CD4-positive, alpha-beta T cell treated with Interleukin-10 for 1 hour (primary cell): ENCODE measurements at regions not wholly inside any gene's neighbourhood (a gene's known extent, or its start where the extent isn't known, plus 50 kb on each side); places are given as distances from the start of the nearest gene placed in this dataset.
"Not testable (repeated sequence)": the region's sequence is repeated elsewhere in the genome, so short reads cannot be mapped to it uniquely, and the experiment has no call there.

Experiments
- DNase-seq: peaks from one replicate; pipeline ENCODE4 v3.0.0-alpha.2; 2020

DNA sequence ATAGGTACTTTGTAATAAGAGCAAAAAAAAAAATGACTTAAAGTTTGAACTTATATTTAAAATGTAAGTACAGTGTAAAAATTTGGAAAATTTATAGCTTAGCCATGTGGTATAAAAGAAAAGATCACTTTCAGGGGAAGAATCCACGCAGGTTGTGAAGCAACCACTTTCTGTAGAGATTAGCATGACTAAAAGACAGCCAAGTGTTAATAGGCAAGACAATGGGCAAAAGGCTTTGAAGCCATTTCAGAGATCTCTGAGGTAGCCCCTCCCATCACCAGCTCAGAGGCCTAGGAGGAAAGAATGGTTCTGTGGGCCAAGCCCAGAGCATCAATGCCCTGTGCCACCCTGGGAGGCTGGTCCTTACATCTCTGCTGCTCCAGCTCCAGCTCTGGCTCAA is 346.3 kb upstream of the CHD1 start:
- DNase-seq: no peak

DNA sequence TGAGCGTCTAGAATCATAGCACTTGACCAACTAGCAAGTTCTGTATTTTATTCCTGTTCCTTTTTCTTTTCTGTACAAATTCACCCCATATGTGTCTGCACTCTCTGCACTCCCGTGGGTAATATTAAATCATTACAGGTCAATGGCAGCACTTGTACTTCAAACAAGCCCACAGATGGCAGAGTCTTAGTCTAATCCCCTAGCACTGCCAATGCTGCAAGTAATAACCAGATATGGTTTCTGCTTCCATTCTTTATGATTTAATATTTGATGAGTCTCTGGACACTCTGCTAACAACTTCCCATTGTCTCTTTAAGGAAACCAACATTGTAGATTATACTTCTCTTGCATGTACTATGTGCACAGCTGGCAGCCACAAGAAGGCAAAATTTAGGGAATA is 343.8 kb upstream of the CHD1 start:
- no peak for DNase-seq

DNA sequence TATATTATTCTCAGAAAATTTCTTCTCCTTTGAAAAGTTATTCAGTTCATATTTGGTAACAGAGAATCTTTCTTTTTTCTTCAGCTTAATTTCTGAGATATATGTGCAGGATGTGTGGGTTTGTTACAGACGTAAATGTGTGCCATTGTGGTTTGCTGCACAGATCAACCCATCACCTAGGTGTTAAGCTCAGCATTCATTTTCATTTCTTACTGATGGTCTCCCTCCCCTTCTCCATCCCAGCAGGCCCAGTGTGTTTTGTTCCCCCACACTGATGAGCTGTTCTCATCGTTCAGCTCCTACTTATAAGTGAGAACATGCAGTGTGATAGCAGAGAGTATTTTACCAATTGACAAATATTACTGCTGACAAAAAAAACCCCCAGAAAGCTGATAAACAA is 330.0 kb upstream of the CHD1 start:
- no peak for DNase-seq

DNA sequence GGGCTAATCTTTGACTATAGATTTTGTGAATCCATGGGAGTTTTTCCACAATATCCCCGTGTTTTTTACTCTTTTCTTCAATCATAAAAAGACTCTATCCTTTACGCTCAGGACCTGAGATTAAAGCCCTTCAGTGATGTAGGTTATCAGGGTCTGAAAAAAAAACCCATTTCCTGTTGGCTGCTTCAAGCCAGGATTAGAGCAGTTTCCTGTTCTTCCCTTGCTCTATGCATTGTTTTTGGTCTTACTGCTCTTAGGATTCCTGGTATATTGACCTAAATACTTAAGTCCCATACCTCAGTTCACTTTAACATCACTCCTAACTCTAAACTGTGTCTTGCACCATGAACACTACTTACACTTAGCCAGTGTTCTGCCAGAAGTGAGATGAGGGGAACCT is 319.3 kb upstream of the CHD1 start:
- DNase-seq: no peak

DNA sequence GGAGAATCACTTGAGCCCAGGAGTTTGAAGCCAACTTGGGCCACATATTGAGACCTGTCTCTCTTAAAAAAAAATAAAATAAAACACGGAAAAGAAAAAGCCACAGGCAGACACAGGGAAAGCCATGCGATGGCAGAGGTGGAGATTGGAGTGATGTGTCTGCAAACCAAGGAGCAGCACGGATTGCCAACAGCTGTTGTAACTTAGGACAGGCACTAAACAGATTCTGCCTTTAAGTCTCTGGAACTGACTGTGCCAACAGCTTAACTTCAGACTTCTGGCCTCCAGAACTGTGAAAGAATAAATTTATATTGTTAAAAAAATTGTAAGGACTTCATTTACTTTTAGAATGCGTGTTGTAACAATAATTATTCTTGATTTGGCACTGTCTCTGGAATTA is 318.5 kb upstream of the CHD1 start:
- DNase-seq: no peak

DNA sequence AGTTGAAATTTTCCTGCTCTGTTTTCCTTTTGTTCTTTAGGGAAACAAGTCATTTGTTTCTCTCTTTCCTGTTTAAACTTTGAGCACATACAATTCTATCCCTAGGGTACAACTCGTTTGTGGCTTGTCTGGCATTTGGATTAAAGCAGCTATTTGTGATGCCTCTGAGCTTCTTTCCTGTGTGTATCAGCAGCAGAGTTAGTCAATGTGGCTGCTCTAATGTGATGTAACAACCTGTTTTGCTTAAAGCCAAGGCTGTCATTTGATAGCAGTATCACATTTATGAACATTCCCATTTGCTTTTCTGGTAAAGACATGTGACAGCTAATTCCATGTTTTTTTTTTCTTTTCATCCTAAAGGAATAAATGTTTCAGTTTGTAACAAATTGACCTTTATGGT is 314.3 kb upstream of the CHD1 start:
- no peak for DNase-seq

DNA sequence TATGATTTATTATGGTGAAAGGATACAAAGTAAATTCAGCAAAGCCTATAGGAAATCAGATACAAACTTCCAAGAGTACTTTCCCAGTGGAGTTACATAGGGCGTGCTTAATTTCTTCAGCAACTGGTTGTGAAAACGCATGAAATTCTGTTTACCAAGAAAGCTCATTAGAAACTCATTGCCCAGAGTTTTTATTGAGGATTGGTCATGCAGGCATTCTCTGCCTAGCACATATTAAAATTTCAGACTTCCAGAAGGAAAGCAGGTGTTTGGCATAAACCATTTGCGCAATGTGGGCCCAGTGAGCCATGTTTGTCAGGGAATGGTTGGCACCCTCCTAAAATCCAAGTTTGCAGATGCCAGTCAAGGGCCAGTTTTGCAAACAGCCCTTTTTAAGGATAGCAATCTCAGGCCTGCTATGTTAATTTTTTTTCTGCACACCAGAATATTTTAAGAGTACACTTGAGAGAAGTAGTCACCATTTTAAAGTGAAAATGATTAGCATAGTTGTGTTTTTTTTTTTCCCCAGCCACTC is 311.1 kb upstream of the CHD1 start:
- no peak for DNase-seq

DNA sequence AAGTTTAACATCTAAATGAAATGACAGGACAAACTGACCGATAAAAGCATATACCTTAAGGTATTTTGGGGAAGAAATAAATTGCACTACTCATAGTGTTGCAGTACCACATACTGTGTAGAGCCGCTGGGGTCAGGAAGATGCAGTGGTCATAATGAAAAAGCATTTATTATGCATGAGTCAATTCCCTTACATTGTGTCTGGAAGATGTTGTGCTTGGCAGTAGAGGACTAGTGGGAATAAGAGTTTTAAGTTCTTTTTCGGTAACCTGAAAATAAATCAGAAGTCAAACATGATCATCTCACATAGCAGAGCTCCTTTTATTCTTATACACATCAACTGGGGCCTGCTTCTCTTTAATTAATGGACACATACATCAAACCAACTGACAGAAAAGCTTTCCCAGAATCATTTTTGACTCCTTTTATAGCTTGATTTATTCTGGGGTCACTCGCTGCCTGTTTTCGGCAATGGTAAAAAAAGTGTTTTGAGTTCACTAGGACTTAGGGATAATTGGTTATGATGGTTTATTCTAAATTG is 262.5 kb upstream of the CHD1 start:
- no peak for DNase-seq

DNA sequence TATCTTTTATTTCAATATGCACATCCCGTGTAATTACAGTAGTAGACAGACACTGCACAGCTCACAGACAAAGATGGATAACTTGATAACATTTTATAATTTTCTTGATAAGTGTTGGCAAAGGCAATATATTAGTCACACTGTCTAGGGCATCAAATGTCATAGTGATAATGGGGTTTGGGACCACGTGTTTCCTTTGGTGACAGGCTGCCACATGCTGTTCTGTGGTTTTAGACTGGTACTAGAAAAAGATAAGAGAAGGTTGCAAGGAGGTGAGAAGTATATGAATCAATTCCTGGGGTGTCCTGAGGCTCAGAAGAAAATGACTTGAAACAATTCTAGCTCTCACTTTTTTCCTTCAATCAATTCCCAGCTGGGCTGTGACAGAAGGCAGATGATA is 258.8 kb upstream of the CHD1 start:
- no peak for DNase-seq

DNA sequence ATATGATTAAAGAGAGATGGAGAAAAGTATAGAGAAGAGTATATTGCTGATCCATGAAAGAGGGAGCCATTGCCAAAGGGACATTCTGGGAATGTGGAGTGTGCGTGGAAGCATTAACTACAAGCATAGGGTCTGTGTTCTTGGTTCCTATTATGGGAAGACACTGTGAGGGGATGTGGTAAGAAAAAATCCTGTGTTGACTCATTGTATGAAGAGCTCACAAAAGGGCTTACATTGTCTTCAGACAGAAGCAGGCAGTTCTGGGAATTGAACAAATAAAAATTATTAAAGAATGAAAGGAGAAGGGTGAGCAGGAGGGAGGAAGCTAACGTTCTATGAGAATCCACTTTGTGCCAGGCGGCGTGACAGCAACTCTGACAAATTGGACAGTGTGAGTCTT is 250.4 kb upstream of the CHD1 start:
- DNase-seq: no peak

DNA sequence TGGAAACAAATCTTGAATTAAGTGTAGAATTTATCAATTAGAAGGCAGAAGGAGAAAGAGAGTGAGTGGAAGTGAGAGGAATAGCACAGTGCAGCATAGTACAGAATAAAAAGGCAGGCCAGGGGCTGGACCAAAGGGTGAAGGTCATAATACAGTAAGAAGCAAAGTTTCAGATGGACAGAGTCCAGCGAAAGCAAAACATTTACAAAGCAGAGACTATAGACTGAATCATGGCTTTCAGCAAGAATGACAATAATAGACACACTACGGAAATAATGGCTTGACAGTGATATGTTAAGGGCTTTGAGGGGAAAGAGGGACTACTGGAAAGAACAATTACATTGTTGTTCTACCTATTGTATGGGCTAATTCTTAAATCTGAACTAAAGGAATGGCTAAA is 249.0 kb upstream of the CHD1 start:
- no peak for DNase-seq

DNA sequence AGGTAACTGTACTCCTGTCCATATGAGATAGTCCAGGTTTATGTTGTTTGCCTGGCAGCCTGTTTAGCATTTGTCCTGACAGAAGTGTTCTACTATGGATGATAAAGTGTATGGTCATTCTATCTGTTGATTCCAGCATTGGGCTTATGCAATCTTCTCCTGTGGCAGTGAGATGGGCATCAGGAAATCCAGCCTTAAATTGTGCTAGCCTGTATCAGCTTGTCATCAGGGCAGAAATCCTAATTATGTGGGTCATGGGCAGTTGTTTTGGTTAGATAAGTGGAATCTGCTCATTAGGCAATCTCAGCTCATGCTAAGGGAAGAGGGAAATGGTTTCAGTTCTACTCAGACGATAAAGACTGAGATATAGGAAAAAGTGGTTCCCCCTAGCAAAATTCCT is 247.4 kb upstream of the CHD1 start:
- no peak for DNase-seq

DNA sequence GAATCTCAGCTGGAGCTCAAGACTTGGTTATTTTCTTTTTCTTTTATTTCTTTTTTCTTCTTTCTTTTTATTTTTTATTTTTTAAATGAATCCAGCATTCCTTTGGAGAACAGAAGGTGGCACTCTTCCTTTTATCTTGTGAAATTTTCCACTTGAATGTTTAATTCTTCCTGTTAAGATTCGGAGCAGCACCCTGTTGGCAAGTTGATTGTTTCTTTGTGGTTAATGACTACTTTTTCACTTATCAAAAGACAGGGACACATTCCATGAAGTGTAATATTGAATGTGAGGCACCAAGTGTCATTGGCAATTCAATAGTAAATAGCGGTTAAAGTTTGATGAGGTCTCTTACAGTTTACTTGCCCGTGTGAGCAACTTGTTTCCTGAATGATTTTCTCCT is 240.5 kb upstream of the CHD1 start:
- DNase-seq: no peak

DNA sequence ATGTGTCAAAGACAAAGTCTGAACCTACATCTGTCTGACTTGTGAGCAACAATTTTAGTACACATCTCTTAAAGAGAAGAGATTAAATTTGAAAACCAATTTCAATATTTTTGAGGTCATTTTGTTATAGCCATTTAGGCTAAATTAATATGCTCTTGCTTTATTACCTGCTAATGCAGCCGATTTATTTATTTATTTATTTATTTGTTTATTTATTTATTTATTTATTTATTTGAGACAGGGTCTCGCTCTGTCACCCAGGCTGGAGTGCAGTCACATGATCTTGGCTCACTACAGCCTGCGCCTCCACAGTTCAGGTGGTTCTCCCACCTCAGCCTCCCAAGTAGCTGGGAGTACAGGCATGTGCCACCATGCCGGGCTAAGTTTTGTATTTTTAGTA is 232.7 kb upstream of the CHD1 start:
- not testable (repeated sequence) for DNase-seq

DNA sequence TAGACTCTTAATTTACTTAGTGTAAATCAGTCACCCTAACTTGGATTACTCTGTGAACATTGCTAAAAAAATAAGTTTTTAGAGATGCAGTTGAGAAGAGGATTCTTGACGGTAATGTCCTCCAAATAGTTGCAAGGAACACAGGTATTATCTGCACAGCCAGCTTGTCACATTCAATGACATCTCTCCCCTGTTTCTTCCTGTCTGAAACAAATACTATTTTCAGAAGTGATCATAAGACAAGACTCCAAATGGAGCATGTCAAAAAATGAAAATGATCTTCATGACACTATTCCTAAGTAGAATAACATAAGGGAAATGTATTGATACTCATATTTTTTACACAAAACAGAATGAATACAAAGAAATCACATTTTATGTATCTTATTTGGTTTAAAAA is 227.9 kb upstream of the CHD1 start:
- DNase-seq: no peak

DNA sequence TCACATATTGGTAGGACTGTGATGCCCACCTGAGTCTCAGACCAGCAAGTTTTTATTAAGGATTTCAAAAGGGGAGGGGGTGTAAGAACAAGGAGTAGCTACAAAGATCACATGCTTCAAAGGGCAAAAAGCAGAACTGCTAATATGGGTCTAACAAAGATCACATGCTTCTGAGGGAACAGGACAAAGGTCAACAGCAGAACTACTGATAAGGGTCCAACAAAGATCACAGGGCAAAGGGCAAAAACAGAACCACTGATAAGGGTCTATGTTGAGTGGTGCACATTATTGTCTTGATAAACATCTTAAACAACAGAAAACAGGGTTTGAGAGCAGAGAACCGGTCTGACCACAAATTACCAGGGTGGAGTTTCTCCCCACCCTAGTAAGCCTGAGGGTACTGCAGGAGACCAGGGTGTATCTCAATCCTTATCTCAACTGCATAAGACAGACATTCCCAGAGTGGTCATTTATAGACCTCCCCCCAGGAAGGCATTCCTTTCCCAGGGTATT is 214.5 kb upstream of the CHD1 start:
- DNase-seq: not testable (repeated sequence)

DNA sequence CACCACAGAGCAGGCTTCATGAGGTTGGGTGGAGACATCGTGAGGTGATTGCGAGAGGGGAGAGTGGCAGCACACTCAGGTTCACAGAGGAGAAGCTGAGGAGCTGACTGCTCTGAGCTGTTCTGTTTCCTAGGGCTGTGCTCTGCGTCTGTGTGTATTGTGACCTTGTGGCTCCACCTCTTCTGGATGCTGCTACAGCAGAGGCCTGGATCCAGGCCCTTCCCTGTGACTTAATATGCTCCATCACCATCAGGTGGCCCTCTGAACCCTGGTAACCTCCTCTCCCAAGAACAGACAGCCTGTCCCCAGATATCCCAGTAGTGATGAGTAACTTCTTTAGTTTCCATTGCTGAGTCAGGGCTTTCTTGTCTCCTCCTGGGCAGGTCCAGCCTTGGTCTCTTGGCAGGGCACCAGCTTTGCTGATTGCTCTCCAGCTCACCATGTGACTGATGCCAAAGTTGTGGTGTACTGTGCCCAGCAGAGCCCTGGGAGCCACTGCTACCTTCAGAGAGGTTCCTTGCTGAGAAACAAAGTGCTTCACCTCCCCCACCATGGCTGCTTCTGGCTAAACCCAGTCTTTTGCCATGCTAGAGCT is 212.8 kb upstream of the CHD1 start:
- no peak for DNase-seq

DNA sequence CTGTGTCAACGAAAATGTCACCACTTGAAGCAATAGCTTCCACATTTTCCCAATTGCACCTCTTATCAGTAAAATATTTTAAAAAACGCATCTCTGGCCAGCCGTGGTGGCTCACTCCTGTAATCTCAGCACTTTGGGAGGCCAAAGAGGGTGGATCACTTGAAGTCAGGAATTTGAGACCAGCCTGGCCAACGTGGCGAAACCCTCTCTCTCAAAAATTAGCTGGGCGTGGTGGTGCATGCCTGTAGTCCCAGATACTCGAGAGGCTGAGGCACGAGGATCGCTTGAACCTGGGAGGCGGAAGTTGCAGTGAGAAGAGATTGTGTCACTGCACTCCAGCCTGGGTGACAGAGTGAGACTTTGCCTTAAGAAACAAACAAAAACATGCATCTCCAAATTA is 210.1 kb upstream of the CHD1 start:
- DNase-seq: no peak

DNA sequence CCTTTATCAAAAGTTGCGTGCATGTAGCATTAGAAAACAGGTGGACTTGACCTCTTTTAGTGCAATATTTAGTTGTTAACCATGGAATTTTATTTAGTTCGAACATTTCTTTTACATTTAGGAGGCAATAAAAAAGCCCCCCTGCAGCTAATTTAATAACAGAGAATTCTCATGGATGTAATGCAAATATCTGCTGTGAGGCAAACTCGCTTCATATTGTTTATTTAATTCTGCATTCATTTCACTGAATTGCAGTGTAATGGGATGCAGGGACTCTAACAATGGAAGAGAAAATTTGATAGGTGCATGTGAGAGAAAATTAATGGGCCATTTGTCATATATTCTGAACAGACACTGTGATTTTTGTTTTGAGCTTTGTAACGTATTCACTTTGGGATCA is 205.1 kb upstream of the CHD1 start:
- DNase-seq: no peak

DNA sequence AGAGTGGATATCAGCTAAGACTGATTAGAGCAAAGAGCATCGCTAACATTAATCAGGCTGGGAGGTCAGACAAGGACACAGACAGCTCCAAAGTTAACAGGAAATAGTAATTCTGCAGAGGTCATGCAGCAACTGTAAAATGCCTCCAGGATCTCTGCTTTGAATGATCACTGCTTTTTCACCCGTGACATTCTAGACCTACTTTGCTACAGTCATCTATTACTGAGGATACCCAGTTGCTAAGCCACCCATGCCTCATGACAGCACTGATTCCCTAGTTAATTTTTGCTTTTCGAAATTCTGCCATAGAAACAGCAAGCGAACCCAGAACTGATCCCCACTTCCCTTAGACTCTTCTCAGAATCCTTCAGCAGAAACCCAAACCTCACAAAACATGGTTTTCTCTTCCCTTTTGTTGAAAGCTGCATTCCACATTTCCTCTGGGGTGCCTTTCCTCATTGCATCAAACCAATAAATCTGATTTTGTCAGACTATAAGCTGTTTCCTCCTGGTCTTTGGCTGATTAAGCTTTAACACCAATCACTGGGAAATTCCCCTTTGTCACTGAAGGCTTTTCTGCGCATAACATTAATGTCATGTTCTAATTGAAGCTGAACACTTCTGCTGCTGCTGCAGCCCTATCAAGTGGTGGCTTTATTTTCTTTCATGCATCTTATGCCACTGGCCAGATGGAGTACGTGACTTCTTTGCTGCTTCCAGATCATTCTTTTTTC is 201.1 kb upstream of the CHD1 start:
- no peak for DNase-seq

DNA sequence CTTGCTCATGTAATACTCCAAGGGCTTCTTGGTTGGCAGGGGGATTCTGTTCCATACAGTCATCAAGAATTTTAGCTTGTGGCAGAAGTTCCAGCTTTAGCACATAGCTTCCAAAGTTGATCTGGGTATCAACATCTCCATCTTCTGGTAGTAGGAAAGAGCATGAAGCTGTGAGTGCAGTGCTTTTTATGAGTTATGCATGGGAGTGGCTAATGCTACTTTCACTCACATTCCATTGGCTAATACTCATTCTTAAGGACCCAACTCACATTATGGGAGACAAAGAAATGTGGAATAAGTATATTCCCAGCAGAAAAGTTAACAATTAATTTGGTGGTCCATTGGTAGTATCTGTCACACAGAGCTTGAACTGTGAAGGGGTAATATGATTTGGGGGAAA is 194.2 kb upstream of the CHD1 start:
- no peak for DNase-seq

DNA sequence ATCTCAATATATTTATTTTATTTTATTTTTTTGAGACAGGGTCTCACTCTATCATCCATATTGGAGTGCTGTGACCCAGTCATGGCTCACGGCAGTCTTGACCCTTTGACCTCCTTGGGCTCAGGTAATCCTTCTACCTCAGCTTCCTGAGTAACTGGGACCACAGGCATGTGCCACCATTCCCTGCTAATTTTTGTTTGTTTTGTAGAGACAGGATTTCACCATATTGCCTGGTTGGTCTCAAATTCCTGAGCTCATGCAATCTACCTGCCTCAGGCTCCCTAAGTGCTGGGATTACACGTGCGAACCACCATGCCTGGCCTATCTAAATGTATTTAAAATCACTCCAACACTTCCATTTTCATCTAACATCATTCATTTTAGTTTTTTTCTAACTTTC is 190.5 kb upstream of the CHD1 start:
- DNase-seq: no peak

DNA sequence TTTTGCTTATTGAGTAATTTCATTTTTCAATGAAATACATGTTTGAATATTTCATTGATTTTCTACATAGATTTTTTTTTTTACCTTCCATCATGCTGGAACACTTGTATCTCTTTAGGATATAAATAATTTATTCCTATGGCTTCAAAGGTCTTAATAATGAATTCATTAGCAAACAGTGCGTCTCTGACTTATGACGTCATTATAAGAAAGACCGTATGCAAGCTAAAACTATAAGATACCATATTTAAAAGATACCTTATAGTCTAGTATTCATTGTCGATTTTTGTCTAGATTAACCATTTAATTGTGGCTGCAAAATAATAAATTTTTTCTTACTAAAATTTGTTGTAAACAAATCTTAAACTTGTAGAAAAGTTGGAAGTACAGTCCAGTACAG is 187.7 kb upstream of the CHD1 start:
- no peak for DNase-seq

DNA sequence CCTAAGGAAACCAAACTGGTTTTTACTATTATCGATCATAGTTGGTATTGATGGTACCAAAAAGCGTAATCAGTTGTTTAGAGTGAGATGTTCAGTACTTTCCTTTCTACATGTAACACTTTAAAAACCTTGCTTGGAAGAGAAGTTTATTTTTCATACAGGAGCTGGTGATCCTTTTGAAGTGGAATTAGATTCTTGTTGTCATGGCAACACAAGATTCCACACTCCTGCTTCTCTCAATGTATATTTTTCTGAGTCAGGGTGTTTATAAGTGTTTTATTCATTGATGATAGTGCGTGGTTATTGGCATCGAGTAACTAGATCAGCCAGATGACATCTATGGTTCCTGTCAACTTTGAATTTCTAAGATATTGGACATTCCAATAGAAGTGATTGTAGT is 181.1 kb upstream of the CHD1 start:
- no peak for DNase-seq

DNA sequence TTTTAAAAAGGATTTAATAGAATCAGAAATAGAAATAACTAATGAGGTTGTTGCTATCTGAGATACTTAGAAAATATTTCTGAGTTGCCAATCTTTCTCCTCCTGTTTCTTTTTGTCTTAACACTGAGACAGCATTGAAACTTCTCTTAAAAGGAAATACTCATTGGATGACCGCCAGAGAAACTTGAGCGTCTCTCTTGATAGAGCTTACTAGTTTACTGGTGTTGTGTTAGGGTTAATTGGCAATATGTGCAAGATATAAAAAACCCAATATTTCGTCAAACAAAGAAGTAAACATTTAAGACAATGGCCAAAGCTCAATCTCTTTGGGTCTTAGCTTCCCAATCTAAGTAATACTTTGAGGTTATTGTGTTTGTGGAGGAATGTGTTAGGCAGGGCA is 176.4 kb upstream of the CHD1 start:
- DNase-seq: no peak
